ENCODE measurements at regions not wholly inside any gene's neighbourhood (a gene's known extent, or its start where the extent isn't known, plus 50 kb on each side); places are given as distances from the start of the nearest gene placed in this dataset.
"Not testable (repeated sequence)": the region's sequence is repeated elsewhere in the genome, so short reads cannot be mapped to it uniquely, and the experiment has no call there.

GRCh38 chr16:87152221-87152755 is 164.9 kb downstream of the C16orf95 start:
- no peak for DNase-seq (ENCODE audit: low spot score)
- intact Hi-C loops (cut with micrococcal nuclease; ENCODE audit: unreplicated experiment): no loop called here
- H3K4me3 ChIP-seq (ENCODE audit: low read depth, low read length, poor library complexity, severe bottlenecking): no peak overlapping the region
- no peak for TF ChIP-seq EZH2phosphoT487 (IDR thresholded peaks at IDR 0.05; ENCODE audit: borderline replicate concordance, low read depth, low read length)
- TF ChIP-seq, protein P1, sequence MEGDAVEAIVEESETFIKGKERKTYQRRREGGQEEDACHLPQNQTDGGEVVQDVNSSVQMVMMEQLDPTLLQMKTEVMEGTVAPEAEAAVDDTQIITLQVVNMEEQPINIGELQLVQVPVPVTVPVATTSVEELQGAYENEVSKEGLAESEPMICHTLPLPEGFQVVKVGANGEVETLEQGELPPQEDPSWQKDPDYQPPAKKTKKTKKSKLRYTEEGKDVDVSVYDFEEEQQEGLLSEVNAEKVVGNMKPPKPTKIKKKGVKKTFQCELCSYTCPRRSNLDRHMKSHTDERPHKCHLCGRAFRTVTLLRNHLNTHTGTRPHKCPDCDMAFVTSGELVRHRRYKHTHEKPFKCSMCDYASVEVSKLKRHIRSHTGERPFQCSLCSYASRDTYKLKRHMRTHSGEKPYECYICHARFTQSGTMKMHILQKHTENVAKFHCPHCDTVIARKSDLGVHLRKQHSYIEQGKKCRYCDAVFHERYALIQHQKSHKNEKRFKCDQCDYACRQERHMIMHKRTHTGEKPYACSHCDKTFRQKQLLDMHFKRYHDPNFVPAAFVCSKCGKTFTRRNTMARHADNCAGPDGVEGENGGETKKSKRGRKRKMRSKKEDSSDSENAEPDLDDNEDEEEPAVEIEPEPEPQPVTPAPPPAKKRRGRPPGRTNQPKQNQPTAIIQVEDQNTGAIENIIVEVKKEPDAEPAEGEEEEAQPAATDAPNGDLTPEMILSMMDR (conservative IDR thresholded peaks at IDR 0.05; ENCODE audit: low read length): no peak
- no peaks in the 10 kb centered on the region for H3K4me1 ChIP-seq (ENCODE audit: insufficient read depth, low read length, poor library complexity, severe bottlenecking)
- BruUV-seq (replicated peaks): no TSS peak
- POLR2A ChIA-PET: no interaction called here
- CTCF ChIA-PET (ENCODE audit: unreplicated experiment): no interaction called here
- no peaks in the 10 kb centered on the region for H3K9me2 ChIP-seq (ENCODE audit: insufficient read depth, low read length)
- no peaks in the 10 kb centered on the region for H3K36me3 ChIP-seq (ENCODE audit: insufficient read depth, low read length)
- H3K27ac ChIP-seq (ENCODE audit: low read depth, low read length, poor library complexity, severe bottlenecking): no peak overlapping the region
- no peaks in the 10 kb centered on the region for H4K20me1 ChIP-seq (ENCODE audit: insufficient read depth, low read length)
- no peaks in the 10 kb centered on the region for H3K9me3 ChIP-seq (ENCODE audit: low read length)
- H3K4me2 ChIP-seq (ENCODE audit: low read length): no peak overlapping the region
- no peak overlapping the region for H2AFZ ChIP-seq (ENCODE audit: low read length)
- H3K79me2 ChIP-seq (ENCODE audit: insufficient read depth, low read depth, low read length): no peaks in the 10 kb centered on the region

DNA sequence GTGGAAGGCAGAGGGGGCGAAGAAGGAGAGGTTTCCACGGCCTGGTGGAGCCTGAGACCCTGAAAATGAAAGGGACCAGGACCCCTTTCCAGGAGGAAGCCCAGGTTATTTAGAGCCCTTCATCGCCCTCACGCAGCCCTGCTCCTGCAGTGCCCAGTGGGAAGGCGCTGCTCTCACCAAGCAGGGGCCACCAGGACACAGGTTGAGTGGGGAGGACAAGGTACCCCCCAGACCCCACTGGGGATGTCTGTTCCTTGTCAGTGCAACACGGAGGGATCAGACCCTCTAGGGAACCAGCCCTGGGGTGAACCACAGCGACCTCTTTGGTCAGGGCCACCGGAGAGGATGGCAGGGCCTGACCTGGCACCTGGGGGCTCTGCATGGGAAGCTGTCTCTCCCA is 163.9 kb downstream of the C16orf95 start:
- Histone ChIP-seq H3K9me2 (ENCODE audit: insufficient read depth, low read length) (no peaks in the 10 kb centered on the region), H3K4me1 (ENCODE audit: insufficient read depth, low read length, poor library complexity, severe bottlenecking) (no peaks in the 10 kb centered on the region), H3K4me2 (ENCODE audit: low read length) (no peak overlapping the region), H3K36me3 (ENCODE audit: insufficient read depth, low read length) (no peaks in the 10 kb centered on the region), H2AFZ (ENCODE audit: low read length) (no peak overlapping the region), H4K20me1 (ENCODE audit: insufficient read depth, low read length) (no peaks in the 10 kb centered on the region), H3K9me3 (ENCODE audit: low read length) (no peaks in the 10 kb centered on the region), H3K79me2 (ENCODE audit: insufficient read depth, low read depth, low read length) (no peaks in the 10 kb centered on the region), H3K4me3 (ENCODE audit: low read depth, low read length, poor library complexity, severe bottlenecking) (no peak overlapping the region), H3K27ac (ENCODE audit: low read depth, low read length, poor library complexity, severe bottlenecking) (no peak overlapping the region)
- no peak for DNase-seq (ENCODE audit: low spot score)
- intact Hi-C loops (cut with micrococcal nuclease; ENCODE audit: unreplicated experiment): no loop called here
- ChIA-PET CTCF (ENCODE audit: unreplicated experiment) (no interaction called here), POLR2A (no interaction called here)
- no TSS peak for BruUV-seq (replicated peaks)
- TF ChIP-seq, protein P1 (conservative IDR thresholded peaks at IDR 0.05; ENCODE audit: low read length): no peak
- TF ChIP-seq EZH2phosphoT487 (IDR thresholded peaks at IDR 0.05; ENCODE audit: borderline replicate concordance, low read depth, low read length): no peak

GRCh38 chr16:87155315-87155714 is 161.9 kb downstream of the C16orf95 start:
- intact Hi-C loops (cut with micrococcal nuclease; ENCODE audit: unreplicated experiment); H3K79me2 ChIP-seq (ENCODE audit: insufficient read depth, low read depth, low read length); BruUV-seq (replicated peaks); H3K27ac ChIP-seq (ENCODE audit: low read depth, low read length, poor library complexity, severe bottlenecking); H4K20me1 ChIP-seq (ENCODE audit: insufficient read depth, low read length); H3K4me1 ChIP-seq (ENCODE audit: insufficient read depth, low read length, poor library complexity, severe bottlenecking); H3K4me2 ChIP-seq (ENCODE audit: low read length); H3K9me3 ChIP-seq (ENCODE audit: low read length); H2AFZ ChIP-seq (ENCODE audit: low read length); DNase-seq (ENCODE audit: low spot score); H3K9me2 ChIP-seq (ENCODE audit: insufficient read depth, low read length); H3K36me3 ChIP-seq (ENCODE audit: insufficient read depth, low read length); CTCF ChIA-PET (ENCODE audit: unreplicated experiment); H3K4me3 ChIP-seq (ENCODE audit: low read depth, low read length, poor library complexity, severe bottlenecking): not testable (repeated sequence)
- POLR2A ChIA-PET: interaction anchor here (0.6 kb wide), 1 partner anchor 9 kb away, joined by 5 read pairs; no protein-coding TSS in a partner anchor

Data from OCI-LY7 (cell line).